DND-41 (cell line): ENCODE measurements at regions not wholly inside any gene's neighbourhood (a gene's known extent, or its start where the extent isn't known, plus 50 kb on each side); places are given as distances from the start of the nearest gene placed in this dataset.

Experiments used
- EZH2 ChIP-seq: IDR thresholded peaks from 3 replicates; pipeline ENCODE4 v1.6.1; 2012; ENCODE audit warnings: borderline replicate concordance, low read depth, mild to moderate bottlenecking, moderate library complexity, low read length, inconsistent platforms; ENCODE audit not compliant: severe bottlenecking
- TF ChIP-seq, protein P1 (sequence below): IDR thresholded peaks from 2 replicates; pipeline ENCODE4 v1.5.1; 2012; ENCODE audit warnings: borderline replicate concordance, low read length, moderate library complexity, mild to moderate bottlenecking; ENCODE audit not compliant: poor library complexity, severe bottlenecking; ENCODE audit errors: extremely low read depth

DNA sequence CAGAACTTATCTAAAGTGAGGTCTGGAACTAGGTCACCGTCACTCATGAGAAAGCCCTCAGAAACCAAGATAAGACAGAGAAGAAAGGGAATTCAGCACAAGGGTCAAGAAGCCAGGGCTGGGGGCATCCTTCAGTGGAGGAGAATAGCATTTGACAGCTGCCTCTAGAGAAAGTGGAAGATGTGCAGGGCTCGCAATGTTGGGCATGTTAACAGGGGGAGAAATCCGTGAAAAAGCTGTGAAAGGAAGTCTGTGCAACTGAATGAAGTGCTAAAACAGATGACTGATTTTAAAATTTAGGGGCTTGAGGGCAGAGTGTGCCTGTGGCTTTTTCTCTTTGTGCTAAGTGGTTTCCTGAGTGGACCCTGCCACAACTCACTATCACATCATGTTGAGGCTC lies 97.7 kb upstream of the IFNG-AS1 start:
- TF ChIP-seq, protein P1, sequence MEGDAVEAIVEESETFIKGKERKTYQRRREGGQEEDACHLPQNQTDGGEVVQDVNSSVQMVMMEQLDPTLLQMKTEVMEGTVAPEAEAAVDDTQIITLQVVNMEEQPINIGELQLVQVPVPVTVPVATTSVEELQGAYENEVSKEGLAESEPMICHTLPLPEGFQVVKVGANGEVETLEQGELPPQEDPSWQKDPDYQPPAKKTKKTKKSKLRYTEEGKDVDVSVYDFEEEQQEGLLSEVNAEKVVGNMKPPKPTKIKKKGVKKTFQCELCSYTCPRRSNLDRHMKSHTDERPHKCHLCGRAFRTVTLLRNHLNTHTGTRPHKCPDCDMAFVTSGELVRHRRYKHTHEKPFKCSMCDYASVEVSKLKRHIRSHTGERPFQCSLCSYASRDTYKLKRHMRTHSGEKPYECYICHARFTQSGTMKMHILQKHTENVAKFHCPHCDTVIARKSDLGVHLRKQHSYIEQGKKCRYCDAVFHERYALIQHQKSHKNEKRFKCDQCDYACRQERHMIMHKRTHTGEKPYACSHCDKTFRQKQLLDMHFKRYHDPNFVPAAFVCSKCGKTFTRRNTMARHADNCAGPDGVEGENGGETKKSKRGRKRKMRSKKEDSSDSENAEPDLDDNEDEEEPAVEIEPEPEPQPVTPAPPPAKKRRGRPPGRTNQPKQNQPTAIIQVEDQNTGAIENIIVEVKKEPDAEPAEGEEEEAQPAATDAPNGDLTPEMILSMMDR, result no peak
- TF ChIP-seq EZH2, result no peak
